Inferior parietal cortex (tissue), 1 donor: ENCODE measurements at regions not wholly inside any gene's neighbourhood (a gene's known extent, or its start where the extent isn't known, plus 50 kb on each side); places are given as distances from the start of the nearest gene placed in this dataset.

Source experiments
- DNase-seq: peaks from one replicate; pipeline ENCODE4 v3.0.0-alpha.2; 2016; ENCODE audit errors: extremely low spot score

- no peak for DNase-seq
These were observed 66.6 kb upstream of the TAF11L2 start for GRCh38 chr5:17431272-17432050.

- DNase-seq: no peak
These were observed 65.5 kb upstream of the TAF11L2 start for GRCh38 chr5:17432569-17432968.

DNA sequence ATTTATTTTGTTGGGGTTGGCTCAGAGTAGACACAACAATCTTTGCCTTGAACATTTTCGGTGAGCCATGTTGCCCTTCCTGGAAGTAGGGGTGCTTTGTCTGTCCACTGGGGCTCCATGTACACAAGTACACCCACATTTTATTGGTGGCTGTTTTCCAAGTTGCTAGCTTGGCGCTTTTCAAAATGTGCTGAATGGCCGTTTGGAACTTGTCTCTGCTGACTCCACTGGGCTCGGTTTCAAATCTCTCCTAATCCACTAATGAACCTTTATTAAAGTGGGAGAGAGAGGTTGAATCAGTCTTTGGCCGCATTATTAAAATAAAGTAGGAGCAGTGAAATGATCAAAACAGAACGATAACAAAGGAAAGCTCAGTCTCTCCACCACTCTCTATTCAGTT lies 64.6 kb upstream of the TAF11L2 start:
- no peak for DNase-seq

- no peak for DNase-seq
These were observed 63.0 kb upstream of the TAF11L2 start for GRCh38 chr5:17434982-17435381.

DNA sequence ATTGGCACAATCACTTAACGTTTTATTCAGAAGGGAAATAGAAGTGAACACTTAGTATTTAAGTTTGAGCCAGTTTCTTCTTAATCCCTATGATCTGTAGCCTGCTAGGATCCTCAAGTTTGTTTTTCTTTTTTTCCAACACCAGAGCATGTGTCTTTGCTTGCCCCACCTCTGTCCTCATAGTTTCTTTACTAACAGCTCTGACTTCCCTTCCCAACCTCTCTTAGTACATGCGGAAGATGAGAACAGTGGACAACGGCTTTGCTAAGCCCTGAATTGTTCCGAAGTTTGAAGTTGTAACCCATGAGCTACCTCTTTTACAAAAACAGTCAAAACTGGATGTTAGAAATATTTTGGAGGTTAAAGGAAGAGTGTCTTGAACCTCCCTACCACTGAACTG lies 61.7 kb upstream of the TAF11L2 start:
- no peak for DNase-seq

DNA sequence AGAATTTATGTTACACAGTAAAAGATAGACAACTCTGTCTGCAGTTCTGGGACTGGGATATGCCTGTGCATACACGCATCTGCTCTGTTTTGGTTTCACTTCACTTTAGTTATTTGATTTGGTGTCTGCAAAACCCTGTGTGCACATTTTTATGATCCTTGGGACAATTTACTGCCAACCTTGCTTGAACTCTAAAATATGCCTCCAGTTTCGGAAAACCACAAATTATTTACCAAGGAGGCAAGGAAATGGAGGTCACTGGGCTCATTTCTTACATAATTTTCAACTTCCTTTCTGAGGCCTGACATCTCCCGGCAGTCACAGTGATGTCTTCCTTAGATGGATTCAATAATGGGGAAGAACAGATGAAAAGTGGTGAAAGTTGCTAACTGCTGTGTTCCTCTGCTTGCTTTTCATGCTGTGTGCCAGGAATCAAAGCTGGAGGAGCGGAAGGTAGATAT lies 61.2 kb upstream of the TAF11L2 start:
- no peak for DNase-seq

DNA sequence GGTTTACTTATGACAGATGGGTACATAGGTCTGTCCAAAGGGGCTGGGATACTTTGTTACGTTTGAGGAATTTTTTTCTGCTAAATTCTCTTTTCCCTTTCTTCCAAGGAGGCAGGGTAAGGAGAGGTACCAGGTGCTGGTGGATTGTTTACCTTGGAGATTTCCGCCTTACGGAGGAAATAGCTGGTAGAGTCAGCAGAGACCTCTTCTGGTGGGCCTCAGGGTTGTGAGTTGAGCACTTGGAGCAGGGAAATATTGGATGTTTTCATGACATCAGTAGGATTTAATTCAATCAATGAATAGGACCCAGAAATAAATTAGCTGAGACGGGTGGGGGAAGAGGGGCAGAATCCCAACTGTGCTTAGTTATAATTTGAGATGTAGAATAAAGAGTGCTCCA lies 60.0 kb upstream of the TAF11L2 start:
- DNase-seq: no peak

DNA sequence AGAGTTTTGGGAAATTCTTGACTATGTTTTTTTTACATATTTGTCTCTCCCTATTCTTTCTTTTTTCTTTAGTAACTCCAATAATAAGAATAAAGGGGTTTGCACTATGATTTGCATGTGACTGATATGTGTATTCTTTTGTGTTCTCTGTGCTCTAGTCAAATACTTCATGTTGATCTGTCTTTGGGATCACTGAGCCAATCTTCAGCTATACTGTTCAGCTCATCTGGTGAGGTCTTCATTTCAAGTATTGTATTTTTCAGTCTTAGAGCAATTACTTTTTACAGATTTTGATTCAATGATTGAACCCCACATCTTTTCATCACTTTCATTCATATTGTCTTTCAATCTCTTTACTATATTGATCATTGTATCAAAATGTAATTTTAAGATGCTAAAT lies 58.1 kb upstream of the TAF11L2 start:
- no peak for DNase-seq

- DNase-seq: no peak
These were observed 57.3 kb upstream of the TAF11L2 start for GRCh38 chr5:17440766-17441165.

- no peak for DNase-seq
These were observed 56.7 kb upstream of the TAF11L2 start for GRCh38 chr5:17441351-17441750.

DNA sequence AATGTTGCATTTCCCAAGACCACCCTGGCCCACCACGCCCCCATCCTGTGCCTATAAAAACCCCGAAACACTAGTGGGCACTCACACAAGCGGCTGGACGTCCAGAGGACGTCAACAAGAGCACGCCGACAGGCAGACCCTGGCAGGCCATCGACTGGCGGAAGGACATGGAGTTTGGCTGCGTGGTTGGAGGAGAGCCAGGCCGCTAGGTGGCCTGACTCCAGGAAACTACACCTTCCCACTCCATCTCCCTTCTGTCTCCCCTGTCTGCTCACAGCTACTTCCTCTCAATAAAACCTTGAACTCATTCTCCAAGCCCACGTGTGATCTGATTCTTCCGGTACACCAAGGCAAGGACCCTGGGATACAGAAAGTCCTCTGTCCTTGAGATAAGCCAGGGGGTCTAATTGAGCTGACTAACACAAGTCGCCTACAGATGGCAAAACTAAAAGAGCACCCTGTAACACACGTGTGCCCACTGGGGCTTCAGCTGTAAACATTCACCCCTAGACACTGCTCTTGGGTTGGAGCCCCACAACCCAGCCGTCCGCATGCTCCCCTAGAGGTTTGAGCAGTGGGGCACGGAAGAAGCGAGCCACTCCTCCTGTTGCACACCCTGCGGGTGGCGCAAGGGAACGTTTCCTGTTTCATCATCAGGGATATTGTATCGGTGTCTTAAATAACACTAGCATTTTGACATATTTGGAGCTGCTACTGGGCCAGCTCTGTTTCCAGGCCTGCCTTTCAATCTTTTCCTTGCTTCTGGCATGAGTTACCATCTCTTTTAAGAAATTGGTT lies 54.5 kb upstream of the TAF11L2 start:
- no peak for DNase-seq

DNA sequence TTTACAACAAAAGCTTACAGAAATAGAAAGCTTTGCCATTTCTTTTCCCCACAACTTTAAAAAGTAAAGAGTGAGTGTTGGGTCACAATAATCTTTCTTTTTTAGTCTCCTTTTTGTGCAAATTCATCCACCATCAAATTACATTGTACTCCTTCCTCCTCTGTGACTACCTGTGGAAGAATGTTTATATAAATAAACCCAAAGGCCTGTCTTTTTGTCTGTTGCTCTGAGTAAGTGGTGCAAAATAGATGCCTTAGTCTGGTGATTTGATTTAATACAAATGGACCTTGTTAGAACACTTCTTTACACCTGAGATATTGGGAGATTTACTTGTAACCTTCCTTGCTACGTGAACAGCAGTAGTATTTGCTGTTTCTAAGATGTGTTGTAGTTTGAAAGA lies 53.5 kb upstream of the TAF11L2 start:
- no peak for DNase-seq

GRCh38 chr5:17445185-17445584 lies 52.8 kb upstream of the TAF11L2 start:
- no peak for DNase-seq
